G401 (cell line): ENCODE measurements at regions not wholly inside any gene's neighbourhood (a gene's known extent, or its start where the extent isn't known, plus 50 kb on each side); places are given as distances from the start of the nearest gene placed in this dataset.
"Not testable (repeated sequence)": the region's sequence is repeated elsewhere in the genome, so short reads cannot be mapped to it uniquely, and the experiment has no call there.

Experiments
- DNase-seq: peaks from one replicate; pipeline ENCODE4 v3.0.0-alpha.2; 2015; ENCODE audit warnings: low spot score
- in situ Hi-C: cut with HindIII; loops from 2 replicates; pipeline ENCODE4 v1.10.0; 2016; ENCODE audit warnings: low sequenced_read_pairs, mixed read lengths

- in situ Hi-C loops: no loop called here
- no peak for DNase-seq
Measured at GRCh38 chr3:30467596-30468238, 138.7 kb upstream of the TGFBR2 start.

DNA sequence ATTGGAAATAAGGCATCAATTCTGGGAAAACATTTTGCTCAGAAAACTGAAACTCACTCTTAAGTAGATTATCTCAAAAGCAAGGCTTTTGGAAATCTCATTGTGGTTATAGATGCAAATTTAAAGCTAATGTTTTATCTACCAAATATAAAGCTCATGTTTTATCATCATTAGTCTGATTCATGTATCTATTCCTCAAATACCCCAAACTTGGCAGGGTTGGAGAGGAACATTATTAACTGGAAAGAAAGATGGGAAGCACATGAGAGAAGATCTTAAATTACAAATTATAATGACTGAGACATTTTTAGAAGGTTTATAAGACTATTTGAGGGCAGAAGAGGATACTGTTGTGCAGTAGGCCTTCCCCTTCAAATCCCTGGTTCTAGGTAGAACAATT, 137.3 kb upstream of the TGFBR2 start:
- DNase-seq: no peak
- in situ Hi-C loops: no loop called here

- DNase-seq: no peak
- in situ Hi-C loops: no loop called here
Measured at GRCh38 chr3:30470496-30470895, 135.9 kb upstream of the TGFBR2 start.

- no peak for DNase-seq
- in situ Hi-C loops: no loop called here
Measured at GRCh38 chr3:30471066-30471465, 135.3 kb upstream of the TGFBR2 start.

DNA sequence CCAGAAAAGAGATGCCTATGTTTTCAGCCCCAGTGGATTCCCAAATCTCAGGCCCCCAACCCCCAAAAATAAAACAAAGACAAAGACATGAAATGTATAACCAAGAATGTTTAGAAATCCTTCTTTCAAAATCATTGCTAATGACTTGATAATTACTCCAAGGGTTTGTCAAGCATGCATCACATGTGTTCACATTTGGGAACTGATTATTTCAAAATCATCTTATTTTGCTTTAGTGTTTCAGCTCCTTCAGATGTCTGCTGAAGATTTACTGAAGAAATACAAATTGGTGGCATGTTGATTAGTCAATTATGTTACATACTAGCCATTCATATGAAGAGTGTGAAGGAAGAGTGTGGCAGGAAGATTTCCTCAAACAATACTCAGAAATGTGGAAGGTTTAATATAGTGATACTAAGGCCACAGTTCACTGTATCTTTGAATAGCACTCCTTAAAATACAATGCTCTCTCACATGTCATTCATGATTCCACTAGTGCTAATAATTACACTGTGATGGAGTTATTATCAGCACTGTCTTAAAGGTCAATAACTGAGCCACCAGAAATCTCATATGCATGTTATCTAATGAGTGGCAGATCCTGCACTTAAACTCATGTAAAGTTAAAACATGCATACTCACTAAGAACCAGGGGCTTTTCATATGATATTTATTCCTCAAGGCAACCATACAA, 134.5 kb upstream of the TGFBR2 start:
- in situ Hi-C loops: no loop called here
- DNase-seq: no peak

DNA sequence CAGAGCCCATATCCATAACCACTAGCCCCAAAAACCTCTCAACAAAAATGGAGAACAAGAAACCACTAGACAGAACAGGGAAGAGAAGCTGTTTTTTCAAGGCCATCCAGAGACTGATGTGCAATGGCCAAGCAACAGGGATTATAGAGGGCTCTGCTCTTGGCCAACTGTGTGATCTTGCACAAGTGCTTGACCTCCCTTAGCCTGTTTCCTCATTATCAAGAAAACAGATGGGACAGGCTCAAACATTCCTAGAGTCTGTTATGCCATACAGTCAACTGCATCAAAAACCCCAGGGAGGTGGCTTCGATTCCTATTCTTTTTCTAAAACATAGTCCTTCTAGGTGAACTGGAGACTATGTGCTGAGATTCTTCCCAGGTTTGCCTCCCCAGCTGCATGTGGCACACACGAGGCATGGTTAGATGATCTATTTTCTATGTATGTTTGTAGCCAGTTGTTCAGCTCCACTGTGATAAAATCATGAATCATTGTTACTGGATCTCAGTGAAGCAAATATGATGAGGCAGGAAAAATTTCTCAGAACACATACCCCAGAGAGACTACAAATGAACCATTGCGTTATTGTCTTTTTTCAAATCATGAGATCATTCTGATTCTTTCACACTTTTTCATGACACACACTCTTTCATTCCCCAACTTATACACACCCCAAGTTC, 132.9 kb upstream of the TGFBR2 start:
- in situ Hi-C loops: no loop called here
- DNase-seq: no peak

- in situ Hi-C loops: no loop called here
- DNase-seq: no peak
Measured at GRCh38 chr3:30474371-30474770, 132.0 kb upstream of the TGFBR2 start.

- no peak for DNase-seq
- in situ Hi-C loops: no loop called here
Measured at GRCh38 chr3:30475038-30475808, 131.2 kb upstream of the TGFBR2 start.

- DNase-seq: no peak
- in situ Hi-C loops: no loop called here
Measured at GRCh38 chr3:30475809-30476178, 130.6 kb upstream of the TGFBR2 start.

DNA sequence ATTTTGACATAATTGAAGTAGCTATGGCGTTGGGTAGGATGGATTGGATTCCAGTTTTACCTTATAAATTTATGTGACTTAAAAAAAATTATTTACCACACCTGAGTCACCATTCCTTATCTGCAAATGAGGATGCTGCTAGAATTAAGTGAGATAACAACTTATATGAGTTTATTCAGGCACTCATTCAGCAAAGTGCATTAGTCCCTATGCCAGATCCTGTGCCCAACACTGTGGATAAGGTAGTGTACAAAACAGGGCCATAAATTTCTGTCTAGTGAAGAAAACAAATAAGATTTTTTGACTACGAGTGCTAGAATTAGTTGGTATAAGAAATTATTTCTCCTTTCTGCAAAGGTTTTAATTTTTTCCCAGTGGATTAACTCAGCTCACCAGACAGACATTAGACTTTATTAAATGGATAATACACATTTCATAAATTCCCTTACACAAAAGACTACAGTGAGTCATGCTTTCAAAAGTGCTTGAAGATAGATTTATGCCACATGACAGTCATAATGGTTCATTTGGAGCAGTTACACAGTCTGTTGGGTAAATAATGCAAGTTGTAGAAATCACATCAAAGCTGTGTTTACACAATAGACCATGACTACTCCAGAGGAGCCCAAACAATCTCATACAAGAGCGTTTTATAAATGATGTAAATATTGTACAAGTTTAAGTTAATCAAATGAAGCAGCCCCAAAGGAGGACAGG, 129.9 kb upstream of the TGFBR2 start:
- DNase-seq: no peak
- in situ Hi-C loops: no loop called here

DNA sequence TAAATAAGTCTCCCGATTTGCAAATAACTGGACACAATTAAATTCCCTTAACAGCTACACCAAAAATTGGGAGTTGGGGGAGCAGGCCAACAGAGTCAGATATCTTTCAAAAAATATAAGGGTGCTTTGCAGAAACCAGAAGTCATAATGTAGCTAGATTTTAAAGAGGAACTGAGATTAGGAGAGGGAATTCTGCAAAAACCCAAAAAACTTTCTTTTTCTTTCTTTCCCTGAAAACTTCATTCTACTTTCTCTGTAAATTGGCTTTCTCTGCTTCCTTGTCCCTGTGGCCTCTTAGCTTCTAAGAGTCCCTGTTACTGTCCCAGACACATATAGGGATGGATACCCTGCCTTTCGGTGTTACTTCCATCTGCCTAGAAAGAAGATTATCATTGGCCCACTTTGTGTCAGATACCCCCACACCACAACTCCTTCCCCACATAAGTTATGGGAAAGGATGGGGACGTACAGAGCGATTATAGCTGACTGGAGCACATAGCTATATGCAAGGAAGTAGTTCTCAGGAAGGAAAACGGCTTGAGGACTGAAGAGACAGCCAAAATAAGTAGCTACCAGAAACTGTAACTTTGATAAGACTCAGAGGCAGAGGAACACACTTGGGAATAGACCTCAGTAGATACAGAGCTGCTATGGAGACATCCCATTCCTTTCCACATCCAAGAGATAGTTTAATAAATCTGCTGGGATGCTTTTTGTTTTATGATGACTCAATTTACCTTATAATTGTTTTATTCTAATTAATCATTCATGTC, 129.1 kb upstream of the TGFBR2 start:
- in situ Hi-C loops: no loop called here

DNA sequence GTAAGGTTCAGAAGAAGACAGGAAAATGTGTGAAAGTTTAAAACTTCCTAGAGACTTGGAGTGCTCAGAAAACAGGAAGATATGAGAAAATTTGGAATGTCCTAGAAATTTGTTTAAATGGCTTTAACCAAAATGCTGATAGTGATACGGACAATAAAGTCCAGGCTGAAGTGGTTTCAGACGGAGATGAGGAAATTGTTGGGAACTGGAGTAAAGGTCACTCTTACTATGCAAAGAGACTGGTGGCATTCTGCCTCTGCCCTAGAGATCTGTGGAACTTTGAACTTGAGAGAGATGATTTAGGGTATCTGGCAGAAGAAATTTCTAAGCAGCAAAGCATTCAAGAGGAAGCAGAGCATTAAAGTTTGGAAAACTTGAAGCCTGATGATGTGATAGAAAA, 126.7 kb upstream of the TGFBR2 start:
- in situ Hi-C loops, DNase-seq: not testable (repeated sequence)

More for the DNA sequence above, 129.1 kb upstream of the TGFBR2 start:
- no peak for DNase-seq

GRCh38 chr3:30480156-30480555, 126.2 kb upstream of the TGFBR2 start:
- in situ Hi-C loops: not testable (repeated sequence)

GRCh38 chr3:30480587-30480986, 125.8 kb upstream of the TGFBR2 start:
- DNase-seq: no peak
- in situ Hi-C loops: no loop called here

More at GRCh38 chr3:30480156-30480555, 126.2 kb upstream of the TGFBR2 start:
- DNase-seq: not testable (repeated sequence)

DNA sequence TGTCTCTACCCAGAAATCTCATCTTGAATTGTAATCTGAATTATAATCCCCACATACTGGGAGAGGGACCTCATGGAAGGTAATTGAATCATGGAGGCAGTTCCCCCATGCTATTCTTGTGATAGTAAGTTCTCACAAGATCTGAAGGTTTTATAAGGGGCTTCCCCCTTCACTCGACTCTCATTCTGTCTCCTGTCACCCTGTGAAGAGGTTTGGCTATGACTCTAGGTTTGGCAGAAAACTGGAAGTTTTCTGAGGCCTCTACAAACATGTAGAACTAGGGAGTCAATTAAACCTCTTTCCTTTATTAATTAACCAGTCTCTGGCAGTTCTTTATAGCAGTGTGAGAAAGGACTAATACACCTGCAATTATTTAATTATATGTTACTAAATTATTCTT, 125.2 kb upstream of the TGFBR2 start:
- in situ Hi-C loops: no loop called here
- DNase-seq: no peak

DNA sequence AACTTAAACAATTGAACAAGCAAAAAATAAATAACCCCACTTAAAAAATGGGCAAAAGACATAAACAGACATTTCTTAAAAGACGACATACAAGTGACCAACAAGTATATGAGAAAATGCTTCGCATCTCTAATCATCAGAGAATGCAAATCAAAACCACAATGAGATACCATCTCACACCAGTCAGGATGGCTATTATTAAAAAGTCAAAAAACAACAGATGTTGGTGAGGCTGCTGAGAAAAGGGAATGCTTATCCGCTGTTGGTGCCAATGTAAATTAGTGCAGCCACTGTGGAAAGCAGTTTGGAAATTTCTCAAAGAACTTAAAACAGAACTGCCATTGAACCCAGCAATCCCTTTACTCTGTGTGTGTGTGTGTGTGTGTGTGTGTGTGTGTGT, 122.2 kb upstream of the TGFBR2 start:
- DNase-seq, in situ Hi-C loops: not testable (repeated sequence)

DNA sequence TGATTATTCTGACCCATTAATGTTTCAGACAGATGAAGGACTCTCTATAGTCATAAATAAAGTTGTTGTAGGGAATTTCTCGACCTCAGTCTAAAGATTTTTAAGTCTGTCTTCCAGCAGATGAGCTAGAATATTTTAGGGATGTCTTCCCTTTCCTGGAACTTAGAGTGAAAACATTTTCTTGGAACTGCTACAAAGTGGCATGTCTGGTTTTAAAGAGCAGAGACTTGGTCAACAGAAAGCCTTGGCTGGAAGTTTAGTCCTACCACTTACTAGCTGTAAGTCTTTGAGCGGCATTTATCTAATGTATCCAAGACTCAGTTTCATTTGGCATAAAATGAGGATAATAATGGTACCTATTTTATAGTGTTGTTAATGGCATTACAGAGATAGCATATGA, 120.0 kb upstream of the TGFBR2 start:
- in situ Hi-C loops: no loop called here

GRCh38 chr3:30488070-30488756, 118.2 kb upstream of the TGFBR2 start:
- DNase-seq: no peak

More for the DNA sequence above, 120.0 kb upstream of the TGFBR2 start:
- DNase-seq: no peak

More at GRCh38 chr3:30488070-30488756, 118.2 kb upstream of the TGFBR2 start:
- in situ Hi-C loops: no loop called here
